ENCODE measurements at regions not wholly inside any gene's neighbourhood (a gene's known extent, or its start where the extent isn't known, plus 50 kb on each side); places are given as distances from the start of the nearest gene placed in this dataset.

DNA sequence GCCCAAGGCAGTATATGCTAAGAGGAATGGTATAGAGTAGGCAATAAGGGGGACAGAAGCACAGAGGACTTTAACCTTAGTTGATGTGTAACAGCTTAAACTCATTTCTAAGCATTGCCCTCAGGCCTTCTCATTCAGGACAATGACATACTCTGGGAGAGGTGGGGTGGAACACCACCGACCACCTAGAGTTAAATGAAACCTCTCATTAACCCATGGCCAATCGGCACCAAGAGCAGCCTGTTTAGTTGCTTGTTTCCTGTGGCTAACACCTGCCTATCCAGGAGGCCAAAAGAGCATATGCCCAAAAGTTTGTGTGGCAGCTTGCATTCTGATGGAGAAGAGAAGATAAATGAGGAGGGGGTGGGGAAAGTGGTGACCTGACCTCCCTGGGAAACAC lies 50.0 kb downstream of the PABIR2 start:
- DNase-seq: no peak

DNA sequence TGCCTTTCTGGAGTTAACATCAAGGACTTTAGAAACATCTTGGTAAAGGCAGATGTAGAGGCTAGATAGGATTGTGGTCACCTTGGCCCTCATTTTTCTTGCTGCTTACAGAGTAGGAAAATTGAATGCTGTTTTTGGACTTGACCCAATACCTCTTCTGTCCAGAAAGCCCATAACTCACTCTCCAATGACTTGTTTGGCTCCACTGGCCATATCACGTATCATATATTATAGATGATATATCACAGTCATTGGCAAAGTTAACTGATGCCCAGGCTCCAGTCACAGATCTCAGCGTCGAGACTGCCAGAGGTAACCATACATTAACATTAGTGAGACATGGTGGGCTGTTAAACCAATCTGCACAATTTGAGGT lies 50.6 kb downstream of the PABIR2 start:
- no peak for DNase-seq

DNA sequence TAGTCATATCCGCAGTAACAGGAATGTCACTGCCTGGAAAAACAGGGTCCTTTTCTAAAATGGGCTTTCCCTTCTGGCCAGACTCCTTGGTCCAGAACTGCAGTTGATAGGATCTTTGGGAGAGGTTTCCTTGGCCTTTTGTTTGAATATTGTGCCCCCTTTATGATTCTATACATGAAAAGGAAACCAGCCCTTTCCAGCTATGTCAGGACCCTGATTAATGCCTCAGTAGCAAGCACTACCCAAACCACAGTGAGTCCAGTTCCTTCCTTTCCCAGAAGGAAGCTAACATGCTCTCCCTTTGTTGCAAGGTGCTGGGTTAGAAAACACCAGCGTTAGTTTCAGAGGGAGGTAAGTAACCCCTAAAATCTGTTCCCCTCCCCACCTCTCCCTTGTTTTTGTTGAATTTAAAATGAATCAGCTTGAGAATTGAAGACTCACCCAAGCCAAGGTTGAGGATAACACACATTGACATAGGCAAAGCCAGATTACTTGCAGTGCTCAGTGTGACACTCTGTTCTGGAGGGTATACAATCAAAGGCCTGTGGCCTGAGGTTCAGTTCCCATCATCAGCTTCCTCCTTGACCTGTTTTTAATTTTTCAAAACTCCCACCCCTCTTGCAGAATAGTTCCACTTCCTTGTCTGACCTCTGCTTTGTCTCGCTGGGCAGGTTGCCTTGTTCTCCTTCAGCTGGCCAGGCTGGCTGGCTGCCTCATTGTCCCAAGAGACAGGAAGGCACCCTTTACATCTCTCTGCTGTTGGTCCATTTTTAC lies 51.2 kb downstream of the PABIR2 start:
- no peak for DNase-seq

DNA sequence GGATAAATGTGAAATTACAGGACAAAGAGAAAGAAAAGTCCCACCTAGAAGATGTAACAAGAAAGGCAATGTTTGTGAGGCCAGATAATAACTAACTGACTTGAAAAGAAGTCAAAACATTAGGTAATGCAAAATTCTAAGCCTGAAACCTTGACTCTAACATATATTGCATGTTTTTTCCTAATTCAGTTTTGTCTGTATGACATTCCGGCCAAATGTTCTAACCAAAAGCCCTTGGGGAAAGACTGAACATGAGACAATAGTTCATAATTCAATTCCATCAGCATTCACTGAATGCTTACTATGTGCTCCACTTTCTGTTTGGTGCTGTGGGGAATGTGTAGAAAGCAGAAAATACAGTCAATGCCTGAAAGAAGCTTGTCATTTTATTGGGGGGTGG lies 53.9 kb downstream of the PABIR2 start:
- no peak for DNase-seq

DNA sequence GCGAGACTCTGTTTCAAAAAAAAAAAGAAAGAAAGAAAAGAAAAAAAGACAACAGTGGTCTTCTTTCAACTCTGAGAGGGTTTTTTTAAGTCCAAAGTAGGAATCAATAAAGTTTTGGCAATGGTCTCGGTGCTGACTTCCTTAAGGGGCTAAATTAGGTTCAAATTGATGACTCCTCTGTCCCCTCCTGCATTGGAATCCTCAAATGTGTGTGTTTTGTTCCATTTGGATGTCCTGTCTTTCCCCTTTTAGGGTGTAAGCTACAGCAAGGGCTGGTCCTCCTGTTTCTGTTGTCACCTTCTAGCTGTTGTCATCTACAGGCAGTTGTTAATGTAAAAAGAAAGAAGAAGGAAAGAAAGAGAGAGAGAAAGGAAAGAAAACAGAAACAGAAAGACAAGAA lies 54.4 kb downstream of the PABIR2 start:
- DNase-seq: no peak

DNA sequence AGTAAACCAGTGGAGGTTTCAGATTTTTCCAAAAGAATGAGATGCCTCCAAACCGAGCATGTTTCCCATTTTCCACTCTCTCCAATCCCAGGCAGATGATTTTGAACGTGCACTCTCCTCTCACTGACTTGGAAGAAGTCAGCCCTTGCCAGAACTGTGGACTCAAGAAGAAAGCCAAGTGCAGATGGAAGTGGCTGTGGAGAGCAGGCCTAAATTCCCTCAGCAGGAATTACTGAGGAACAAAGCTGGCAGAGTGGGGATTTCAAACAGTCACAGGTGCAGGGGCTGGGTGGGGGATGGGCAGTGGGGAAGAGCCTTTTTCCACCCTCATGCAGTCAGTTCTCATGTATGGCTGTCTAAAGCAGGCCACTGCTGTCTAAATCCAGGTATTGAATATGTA lies 55.3 kb downstream of the PABIR2 start:
- no peak for DNase-seq

DNA sequence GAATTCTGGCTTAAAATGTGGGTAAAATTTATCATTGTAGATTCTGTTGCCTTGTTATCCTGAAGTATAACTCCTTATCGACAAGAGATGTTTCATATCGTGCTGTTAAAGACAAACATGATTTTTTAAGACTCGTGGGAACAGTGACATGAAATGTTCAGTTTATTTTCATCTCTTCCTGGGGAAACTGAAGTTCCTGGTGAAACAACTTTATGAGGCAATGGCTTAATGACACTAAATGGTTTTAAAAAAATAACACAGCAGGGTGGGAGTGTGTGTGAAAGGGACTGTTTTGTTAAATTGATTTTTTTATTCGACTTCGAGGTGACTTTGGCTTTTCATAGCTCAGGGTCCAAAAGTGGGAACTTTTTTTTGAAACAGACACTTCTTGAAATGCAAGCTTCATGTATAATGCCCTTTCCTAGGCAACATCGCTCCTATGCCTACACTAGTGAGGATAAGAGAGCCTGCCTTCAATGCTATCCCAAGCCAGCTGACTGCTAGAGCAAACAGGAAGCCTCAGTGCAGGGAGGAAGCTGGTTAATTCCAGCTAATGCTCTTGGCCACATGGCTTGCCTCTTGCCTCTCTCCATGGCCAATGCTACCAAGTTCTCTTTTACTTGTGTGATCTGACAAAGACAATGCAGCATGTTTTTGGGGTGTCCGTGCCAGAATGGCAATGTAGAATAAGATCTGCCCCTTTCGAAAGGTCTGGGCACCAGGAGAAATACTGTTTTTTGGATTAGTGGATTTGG lies 57.8 kb downstream of the PABIR2 start:
- DNase-seq: no peak

DNA sequence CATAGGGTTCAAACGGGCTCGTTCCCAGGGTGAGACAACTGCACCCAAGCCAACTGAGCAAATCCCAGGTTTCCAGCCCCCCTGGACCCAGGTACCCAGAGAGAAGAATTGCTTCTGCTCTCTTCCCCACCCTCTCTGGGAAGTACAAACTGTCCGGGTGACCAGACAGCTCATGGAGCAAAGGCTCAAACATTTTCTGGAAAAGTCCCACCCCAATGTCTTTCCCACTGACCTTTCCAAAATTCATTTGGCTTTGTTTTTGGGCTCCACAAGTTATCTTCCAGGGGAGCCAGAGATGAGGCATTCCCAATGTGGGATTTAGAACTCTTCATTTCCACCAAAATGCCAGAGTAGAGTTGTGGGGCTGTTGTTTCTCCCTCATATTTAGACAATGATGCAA lies 58.6 kb downstream of the PABIR2 start:
- no peak for DNase-seq

DNA sequence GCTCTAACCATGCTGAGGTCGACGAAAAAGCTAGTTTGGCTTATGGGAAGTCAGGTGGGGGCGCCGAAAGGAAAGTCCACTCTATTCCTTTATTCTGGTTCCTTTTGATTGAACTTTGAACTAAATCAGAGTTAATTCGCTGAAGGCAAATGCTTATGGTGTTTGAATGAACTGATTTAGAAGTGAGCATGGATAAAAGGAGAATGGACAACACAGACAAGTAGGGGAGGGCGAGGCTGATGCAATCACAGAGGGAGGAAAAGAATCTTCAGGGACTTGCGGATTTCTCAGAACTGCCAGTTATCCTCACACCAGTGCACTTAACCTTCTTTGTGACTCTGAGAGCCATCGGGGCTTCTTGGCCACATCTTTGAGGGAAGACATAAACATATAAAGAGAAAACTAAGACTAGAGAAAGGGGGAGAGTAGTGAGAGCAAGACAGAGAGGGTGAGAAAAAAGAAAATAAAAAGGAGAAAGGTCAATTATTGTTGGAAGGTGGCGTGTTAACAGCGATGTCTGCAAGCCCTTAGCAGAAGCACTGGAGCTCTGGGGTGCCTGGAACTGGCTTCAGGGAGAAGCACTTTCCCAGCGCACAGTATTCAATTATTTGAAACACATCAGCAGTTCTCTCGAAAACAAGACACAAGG lies 59.2 kb downstream of the PABIR2 start:
- no peak for DNase-seq

DNA sequence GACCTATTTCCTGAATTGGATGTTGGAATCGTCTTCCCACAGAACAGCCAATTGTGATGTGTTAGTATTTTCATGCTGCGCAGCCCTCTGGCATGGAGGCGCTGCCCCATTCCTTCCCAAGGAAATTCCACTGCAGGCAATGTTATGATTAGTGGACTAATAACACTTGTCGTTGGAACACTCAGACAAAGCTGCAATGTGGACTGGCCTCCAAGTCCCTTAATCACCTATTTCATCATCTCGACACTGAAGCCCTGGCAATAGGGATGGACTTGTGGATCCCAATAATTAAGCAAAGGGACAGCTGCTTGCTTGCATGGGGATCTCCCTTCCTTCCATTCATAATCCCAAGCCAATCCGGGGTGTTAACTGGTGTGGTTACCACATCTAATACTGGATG lies 59.9 kb downstream of the PABIR2 start:
- no peak for DNase-seq

DNA sequence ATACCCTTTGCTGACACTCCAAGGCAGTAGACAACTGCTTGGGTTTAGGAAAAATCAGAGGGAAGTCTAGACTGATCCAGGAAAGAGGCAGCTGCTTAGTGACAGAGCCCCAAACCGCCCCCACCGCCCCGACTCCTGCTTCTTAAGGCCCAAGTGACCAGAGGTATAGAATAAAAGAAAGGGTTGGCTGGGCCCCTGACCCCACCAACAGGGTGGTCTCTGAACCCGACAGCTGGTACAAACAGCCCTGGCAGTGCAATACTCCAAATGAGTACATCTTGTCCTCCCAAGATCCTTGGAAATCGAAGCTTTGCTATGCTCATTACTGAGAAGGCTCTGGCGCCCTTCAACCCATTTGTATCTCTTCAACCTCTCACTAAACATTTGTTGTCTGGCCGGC lies 60.6 kb downstream of the PABIR2 start:
- no peak for DNase-seq

DNA sequence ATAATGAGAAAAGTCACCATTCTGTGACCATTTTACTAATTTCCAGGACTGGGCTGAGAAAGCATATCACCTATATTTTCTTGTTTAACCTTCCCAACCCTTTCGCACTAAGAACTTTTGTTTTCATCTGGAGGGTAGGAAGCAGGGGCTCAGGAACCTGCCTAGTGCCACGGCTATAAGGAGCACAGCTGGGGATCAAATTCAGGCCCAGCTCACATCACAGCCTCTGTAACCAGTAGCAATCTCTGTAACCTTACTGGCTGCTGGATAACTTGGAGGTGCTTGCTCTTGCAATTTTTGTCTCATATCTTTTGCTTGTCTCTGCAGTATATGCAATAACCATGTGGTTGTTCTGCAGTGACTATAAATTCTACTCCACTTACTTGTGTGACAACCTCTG lies 62.0 kb downstream of the PABIR2 start:
- DNase-seq: no peak

DNA sequence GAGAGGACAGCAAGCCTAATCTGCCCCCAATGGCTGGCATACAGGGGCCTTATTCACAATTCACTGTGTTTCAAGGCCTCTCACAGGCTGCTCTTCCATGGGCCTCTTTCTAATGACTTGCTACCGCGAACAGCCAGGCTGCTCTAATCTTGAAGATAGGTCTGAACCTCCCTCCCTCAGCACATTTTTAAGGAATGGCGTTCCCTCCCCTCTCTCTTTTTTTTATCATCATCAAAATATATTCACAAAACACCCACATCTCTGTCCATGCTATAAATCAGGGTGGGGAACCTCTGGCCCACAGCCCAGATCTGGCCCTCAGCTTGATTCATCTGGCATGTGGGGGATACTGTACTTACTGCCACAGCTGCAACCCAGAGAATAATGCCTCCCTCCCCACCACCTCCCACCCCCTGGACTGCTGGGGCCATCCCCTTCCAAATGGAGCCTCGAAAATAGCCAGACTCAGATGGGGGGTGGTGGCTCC lies 62.5 kb downstream of the PABIR2 start:
- no peak for DNase-seq

DNA sequence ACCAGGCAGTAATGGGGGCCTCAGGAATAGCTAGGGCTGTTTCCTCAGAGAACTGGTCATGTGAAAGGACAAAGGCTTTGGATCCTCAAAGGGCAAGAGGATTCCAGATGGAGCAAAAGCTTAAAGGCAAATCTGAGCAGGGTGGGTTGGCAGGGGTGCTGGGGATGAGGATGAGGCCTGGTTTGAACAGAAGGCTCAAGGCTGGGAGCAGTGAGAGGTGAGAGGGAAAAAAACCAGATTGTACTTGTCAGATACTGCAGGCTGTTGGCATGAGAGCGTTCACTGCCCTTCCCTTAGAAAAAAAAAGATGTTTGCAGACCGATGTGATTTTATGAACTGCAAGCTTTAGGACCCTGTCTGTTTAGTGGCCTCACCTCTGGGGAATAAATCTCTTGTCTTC lies 63.4 kb downstream of the PABIR2 start:
- no peak for DNase-seq

DNA sequence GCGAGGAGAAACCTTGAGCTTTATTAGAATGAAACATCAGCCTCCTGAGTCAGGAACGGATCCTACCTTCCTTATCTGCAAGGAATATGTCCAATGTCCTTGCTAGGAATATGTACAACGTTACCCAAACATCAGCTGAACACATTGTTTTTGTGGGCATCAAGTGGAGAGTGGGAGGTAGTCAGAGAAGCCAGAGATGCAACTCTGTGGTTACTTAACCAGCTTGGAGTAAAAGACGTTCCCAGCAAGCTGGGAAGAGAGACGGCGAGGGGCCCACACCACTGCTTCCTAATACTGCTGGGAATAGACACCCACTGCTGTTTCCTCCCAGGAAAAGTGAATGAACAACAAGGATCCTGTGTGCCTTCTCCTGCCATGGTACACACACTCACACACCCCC lies 64.3 kb downstream of the PABIR2 start:
- no peak for DNase-seq

DNA sequence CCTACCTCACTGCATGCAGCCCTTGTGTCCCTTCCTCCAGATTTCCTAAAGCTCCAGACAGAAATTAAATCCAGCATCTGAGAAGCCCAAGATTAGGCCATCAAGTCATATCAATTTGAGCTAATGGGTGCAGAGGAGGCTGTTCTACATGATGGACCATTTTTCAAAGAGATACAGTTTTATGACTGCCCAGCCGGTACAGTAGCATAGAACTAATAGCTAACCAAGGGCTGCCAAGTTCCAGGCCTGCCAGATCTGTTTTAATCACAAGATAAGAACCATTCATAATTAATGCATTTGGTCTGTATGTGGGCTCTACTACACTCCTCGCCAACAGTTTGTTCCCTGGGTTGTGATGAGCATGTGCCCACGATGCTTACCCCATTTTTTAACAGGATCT lies 64.9 kb downstream of the PABIR2 start:
- DNase-seq: no peak

DNA sequence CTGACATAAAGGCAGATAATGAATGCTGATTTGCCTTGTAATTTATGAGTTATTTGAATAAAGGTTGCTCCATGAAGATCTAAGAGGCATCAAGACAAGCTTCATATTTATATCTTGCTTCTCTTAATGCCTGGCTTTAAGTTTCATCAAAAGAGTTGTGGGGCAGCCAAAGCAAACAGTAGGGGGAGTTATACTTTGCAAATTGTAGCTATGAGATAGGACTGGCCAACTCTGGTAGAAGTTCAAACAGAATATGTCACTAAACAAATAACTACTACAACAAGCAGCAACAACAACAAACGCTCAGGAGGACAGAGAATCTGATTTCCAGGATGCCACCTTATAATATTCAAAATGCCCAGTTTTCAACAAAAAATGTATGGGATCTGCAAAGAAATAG lies 69.1 kb upstream of the PLAC1 start:
- no peak for DNase-seq

DNA sequence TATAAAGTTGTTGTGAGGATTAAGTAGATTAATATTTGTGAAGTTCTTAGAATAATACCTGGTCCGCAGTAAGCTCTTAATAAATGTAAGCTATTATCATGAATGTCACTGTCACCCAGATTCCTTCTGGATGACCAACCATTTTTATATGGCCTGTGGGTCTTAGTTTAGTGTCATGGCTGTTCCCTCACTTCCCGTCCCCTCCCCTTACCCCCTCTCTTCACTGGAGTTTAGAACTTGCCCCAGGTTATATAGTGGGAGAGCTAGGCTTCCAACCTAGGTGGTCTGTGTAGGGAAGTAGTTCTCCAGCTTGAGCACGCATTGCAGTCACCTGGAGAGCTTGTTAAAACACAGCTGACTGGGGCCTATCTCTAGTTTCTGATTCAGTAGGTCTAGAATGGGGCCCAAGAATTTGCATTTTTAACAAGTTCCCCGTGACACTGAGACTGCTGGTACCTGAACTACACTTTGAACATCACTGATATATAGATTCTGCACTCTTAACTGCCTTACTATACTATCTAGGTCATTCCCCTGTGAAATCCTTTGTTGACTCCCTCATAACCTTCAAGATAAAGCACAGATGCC lies 66.9 kb upstream of the PLAC1 start:
- DNase-seq: no peak

DNA sequence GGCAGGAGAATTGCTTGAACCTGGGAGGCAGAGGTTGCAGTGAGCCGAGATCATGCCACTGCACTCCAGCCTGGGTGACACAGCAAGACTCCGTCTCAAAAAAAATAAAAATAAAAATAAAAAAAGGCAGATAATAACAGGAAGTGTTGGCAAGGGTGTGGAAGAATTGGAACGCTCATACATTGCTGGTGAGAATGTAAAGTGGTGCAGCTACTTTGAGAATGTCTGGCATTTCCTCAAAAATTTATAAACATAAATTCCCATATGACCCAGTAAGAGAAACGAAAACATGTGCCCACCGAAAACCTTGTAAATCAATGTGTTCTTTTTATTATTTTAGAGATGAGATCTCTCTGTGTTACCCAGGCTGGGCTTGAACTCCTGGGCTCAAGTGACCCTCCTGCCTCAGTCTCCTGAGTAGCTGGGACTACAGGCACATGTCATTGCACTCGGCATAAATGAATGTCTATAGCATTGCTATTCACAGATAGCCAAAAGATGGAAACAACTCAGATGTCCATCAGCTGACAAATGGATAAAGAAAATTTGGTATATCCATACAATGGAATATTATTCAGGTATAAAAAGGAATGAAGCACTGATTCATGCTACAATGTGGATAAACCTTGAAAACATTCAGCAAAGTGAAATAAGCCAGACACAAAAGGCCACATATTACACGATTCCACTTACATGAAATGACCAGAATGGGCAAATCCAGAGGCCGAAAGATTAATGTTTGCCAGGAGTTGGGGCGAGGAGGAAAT lies 63.7 kb upstream of the PLAC1 start:
- no peak for DNase-seq

DNA sequence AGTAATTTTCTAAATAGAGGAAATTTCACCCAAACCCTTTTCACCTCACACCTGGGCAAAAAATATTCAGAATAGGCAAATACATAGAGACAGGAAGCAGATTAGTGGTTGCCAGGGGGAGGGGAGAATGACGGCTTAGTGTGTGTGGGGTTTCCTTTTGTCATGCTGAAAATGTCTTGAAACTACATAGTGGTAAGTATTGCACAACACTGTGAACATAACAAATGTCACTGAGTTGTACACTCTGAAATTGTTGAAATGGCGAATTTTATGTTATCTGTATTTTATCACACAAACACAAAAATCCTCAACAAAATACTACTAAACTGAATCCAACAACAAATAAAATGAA lies 60.7 kb upstream of the PLAC1 start:
- DNase-seq: peak; percentile 69

DNA sequence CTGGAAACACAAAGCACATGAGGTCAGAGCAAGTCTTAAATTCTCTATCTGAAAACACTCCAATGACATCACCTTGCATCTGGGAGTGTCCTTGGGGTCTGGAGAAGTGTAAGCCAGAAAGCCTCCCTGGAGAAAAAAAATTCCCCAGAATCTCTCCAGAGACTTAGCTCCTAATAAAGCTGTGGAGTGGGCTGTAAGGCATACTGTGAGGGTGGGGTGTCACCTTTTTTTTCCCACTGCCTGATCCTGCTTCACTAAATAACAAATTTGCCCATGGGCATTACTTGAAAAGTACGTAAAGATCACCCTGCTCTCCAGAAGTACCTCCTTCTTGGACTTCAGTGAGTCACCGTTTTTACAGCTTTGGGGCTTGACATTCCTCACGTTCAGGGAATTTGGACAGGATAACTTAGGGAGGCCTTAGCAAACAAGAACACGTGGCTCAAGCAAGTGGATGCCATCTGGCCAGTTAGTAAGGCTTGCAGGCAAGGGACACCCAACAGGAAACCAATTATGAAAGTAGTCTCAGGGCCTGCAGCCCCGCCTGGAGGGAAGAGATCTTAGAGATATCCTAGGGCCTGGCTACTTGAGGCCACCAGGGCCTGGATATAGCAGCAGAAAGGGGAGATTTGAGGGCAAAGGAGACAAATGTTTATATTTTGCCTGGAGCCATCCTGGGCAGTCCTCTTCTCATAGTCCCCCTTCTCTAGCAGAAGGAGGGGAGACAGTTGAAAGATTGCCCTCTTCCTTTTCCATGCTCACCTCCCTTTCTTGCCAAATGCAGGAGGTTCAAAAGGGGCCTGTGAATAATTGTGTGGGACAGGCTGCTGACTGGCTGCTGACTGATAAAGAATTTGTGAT lies 60.1 kb upstream of the PLAC1 start:
- peak; percentile 14 for DNase-seq

DNA sequence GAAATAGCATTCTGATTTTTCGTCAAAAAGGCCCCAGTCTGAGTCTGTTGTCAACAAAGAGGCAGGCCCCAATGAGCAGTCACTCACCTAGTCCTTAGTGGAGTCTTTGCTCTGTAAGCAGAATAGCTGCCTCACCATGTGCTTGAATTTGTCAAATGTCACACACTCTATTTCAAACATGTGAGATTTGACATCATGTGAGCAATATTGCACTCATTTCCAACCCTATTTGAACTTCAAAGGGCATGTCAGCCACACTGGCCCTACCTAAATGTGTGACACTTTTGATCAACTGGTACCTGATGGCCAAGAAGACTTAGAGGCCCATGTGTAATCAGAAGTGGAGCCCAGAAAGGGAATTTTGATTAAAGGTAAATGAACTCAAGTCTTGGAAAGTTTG lies 59.4 kb upstream of the PLAC1 start:
- peak; percentile 6 for DNase-seq
